ENCODE measurements at regions not wholly inside any gene's neighbourhood (a gene's known extent, or its start where the extent isn't known, plus 50 kb on each side); places are given as distances from the start of the nearest gene placed in this dataset.

GRCh38 chr2:59956981-59957380, 596.5 kb downstream of the BCL11A start:
- DNase-seq, result no peak

GRCh38 chr2:59947917-59948541, 605.4 kb downstream of the BCL11A start:
- no peak for DNase-seq

DNA sequence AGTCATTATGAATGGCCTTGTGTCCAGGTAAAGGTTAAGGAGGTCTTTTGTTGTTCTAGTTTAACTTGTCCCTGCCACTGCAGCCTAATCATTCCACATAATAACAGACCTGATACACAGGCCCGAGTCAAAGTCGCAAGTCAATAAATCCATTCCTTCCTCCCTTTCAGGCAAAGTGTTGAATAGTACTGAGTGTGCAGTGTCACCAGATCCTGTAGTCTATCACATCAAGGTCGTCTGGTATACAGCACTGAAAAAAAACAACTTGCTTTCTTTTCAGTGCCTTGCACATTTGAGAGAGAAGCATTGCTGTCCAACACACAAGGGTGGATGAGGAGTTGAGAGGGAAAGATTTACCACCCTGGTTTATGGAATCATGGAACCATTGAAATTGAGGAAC, 606.2 kb downstream of the BCL11A start:
- DNase-seq, result no peak

DNA sequence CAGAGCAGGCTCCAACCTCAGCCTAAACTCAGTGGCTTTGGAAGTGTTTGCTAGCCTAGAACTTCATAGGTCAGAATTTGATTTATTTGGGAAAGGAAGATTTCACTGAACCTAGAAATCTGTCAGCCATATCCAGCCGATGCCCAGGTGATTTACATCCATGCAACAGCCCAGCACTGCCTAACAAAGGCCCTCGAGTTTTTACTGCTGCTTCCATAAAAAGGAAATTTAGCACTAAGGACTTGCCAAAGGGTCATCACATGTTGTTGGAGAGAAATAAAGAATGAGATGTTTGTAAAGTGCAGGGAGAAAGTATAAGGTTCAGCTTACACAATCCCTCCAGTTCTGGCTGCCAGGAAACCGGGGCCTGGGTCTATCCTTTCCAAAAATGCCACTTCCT, 614.2 kb downstream of the BCL11A start:
- no peak for DNase-seq

GRCh38 chr2:59938181-59938580, 615.3 kb downstream of the BCL11A start:
- no peak for DNase-seq

GRCh38 chr2:59936048-59936447, 617.4 kb downstream of the BCL11A start:
- DNase-seq, result no peak

DNA sequence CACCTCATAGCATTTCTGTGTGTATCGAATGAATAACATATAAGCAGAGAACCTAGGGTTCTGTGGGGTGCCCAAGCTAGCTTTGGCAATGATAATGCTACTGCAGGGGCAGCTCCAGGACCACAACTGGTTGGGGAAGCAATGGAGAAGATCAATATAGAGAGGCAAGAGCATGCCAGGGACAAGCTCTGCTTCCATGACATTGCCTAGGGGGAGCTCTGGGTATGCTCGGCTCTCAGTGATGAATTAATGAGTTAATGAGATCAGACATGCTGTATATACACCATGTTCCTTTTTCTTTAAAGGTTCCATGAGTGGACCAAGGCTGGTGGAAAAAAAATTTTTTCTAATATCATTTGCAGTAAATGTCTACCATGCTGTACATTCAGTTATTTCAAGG, 618.4 kb downstream of the BCL11A start:
- no peak for DNase-seq

GRCh38 chr2:59933948-59934347, 619.5 kb downstream of the BCL11A start:
- DNase-seq, result no peak

DNA sequence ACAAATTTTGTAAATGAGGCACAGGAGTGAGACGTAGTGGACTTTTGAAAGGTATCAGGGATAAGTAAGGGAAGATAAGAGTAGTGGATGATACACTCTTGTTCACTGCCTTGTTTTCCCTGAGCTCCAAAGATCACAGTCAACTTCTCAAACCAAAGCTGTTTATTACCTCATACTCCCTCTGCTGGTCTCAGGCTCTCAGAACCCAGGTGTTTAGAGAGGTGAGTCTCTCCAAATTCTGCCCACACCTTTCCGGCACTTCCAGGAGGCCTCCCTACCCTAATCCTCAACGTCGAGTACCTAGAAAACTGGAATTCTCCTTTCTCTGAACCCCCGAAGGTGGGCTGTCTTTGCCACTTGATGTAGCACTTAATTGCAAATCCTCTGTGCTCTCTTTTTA, 621.1 kb downstream of the BCL11A start:
- DNase-seq, result no peak

- no peak for DNase-seq
Measured at GRCh38 chr2:59930430-59930829, 623.0 kb downstream of the BCL11A start.

DNA sequence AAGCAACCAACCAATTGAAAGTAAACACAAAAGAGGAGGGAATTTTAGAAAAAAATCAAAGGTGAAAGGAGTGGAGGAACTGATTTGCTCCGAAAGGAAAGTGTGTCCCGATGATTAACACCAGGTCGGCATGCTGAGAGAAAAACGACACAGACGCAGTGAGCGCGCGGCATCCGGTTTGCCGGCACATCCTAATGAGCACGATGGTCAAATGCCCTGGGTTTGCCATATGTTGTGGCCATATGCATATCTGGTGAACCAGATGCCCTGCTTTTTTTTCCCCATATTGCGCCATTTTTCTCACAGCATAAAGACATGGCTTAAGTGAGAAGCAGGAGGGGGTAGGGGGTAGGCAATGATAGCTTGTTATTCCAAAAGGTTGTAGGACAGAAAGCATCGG, 626.7 kb downstream of the BCL11A start:
- no peak for DNase-seq

GRCh38 chr2:59925321-59925720, 628.1 kb downstream of the BCL11A start:
- no peak for DNase-seq

GRCh38 chr2:59924346-59924745, 629.1 kb downstream of the BCL11A start:
- DNase-seq, result no peak

- DNase-seq, result no peak
Measured at GRCh38 chr2:59922450-59922849, 631.0 kb downstream of the BCL11A start.

DNA sequence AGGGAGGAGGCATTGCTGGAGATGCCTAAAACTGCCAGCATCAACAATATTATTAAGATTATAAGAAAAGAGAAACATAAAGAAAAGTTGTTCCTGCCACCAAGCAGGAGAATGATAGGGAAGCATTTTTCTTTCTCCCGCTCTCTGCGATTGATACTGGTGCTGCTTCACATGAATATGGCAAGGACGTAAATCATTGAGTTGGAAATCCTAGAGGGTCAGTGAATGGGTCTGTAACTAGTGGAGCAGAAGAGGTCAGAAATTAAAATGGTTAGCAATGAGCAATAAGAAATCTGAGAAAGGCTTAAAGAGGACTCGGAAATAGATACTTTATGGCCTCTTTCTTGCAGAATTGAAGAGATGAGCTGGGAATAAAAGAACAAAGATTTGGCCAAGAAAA, 631.7 kb downstream of the BCL11A start:
- no peak for DNase-seq

- DNase-seq, result no peak
Measured at GRCh38 chr2:59920961-59921360, 632.5 kb downstream of the BCL11A start.

- DNase-seq, result no peak
Measured at GRCh38 chr2:59920307-59920706, 633.1 kb downstream of the BCL11A start.

GRCh38 chr2:59919579-59919978, 633.9 kb downstream of the BCL11A start:
- no peak for DNase-seq

DNA sequence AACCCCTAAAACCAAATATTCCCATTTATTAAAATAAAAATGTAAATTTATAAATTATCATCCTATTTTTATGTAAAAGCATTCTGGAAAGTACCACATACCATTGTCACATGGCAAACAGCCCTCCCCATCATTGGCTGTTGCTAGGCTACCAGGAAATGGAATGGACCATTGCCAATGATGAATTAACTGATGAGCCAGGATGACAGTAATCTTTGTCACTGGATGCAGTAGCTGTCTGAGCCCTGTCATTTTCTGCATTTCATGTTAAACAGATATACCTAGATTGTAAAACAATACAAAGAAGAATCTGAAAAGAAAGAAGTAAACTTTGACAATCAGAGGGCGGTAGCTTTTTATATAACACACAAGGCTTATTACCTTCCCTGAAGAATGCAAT, 641.4 kb downstream of the BCL11A start:
- DNase-seq, result no peak

- no peak for DNase-seq
Measured at GRCh38 chr2:59910166-59910565, 643.3 kb downstream of the BCL11A start.

- no peak for DNase-seq
Measured at GRCh38 chr2:59909147-59909546, 644.3 kb downstream of the BCL11A start.

- DNase-seq, result no peak
Measured at GRCh38 chr2:59905731-59906130, 647.7 kb downstream of the BCL11A start.

GRCh38 chr2:59903994-59904544, 649.4 kb downstream of the BCL11A start:
- DNase-seq, result no peak

GRCh38 chr2:59900728-59901452, 652.6 kb downstream of the BCL11A start:
- no peak for DNase-seq

DNA sequence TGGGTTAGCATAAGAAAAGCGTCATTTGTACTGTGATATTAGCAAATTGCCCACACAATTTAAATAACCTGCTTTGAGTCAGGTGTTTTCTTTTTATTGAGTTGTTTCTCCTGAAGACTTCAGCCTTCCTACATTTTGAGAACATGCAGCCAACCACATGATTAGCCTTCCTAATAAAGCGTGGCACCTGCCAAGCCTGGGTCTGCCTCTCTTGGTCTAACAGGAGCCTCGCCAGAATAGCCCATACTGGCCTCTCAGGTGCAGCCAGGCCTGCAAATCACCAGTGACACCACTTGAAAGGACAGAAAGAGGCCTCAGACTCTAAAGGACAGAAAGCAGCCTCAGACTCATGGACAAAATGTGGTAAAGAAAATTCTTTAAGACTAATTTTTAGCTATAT, 653.8 kb downstream of the BCL11A start:
- no peak for DNase-seq
